ENCODE measurements at regions not wholly inside any gene's neighbourhood (a gene's known extent, or its start where the extent isn't known, plus 50 kb on each side); places are given as distances from the start of the nearest gene placed in this dataset.

DNA sequence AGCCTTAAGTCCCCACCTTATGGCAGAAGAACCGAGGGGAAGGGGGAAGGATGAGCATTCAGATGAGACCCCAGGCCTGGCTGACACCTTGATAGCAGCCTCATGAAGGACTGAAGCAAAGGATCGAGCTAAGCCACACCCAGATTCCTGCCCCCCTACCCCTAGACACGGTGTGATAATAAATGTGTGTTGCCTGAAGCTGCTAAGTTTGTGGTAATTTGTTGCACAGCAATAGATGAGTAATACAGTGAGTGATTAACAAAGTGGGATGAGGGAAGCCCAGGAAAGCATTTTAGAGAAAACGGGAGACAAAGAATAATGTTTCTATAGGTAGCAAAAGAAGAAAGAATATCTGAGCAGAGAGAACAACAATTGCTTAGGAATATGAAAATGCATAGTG, 404.2 kb downstream of the MID1IP1 start:
- no peak overlapping the region for H3K27ac ChIP-seq (ENCODE audit: control insufficient read depth, insufficient read depth, low read length)

GRCh38 chrX:39206399-39207145, 405.3 kb downstream of the MID1IP1 start:
- H3K9me1 ChIP-seq (ENCODE audit: control insufficient read depth, extremely low read depth, insufficient read depth, low read length) = no peaks in the 10 kb centered on the region

More for the DNA sequence above, 404.2 kb downstream of the MID1IP1 start:
- dilution Hi-C loops (cut with MboI; ENCODE audit: extremely low pct_ligation_motif_present, low sequenced_read_pairs) = no loop called here
- Histone ChIP-seq H3K4me1 (ENCODE audit: control insufficient read depth, extremely low read depth, insufficient read depth, low read length) (peaks cover 15% of the 10 kb centered on the region), H3K9me3 (ENCODE audit: control insufficient read depth, low read depth, low read length) (no peaks in the 10 kb centered on the region), H4K20me1 (ENCODE audit: control insufficient read depth, extremely low read depth, insufficient read depth, low read length) (no peaks in the 10 kb centered on the region), H3K27me3 (ENCODE audit: control insufficient read depth, extremely low read depth, insufficient read depth, low read length) (no peaks in the 10 kb centered on the region), H3K36me3 (ENCODE audit: control insufficient read depth in 2 of 2, extremely low read depth in 1 of 2, insufficient read depth in 2 of 2, low read length in 2 of 2) (no peaks in the 10 kb centered on the region), H3K9ac (ENCODE audit: control insufficient read depth, extremely low read depth, insufficient read depth, low read length) (no peak overlapping the region), H3K9me1 (ENCODE audit: control insufficient read depth, extremely low read depth, insufficient read depth, low read length) (no peaks in the 10 kb centered on the region), H3K79me2 (ENCODE audit: control insufficient read depth, insufficient read depth, low read length) (no peaks in the 10 kb centered on the region), H3K4me2 (ENCODE audit: control insufficient read depth, extremely low read depth, insufficient read depth, low read depth, low read length) (peak overlapping the region; percentile 13), H2AFZ (ENCODE audit: control insufficient read depth, low read length) (no peak overlapping the region), H3K4me3 (ENCODE audit: control insufficient read depth in 2 of 3, extremely low read depth in 1 of 3, insufficient read depth in 2 of 3, low read depth in 1 of 3, low read length in 3 of 3) (no peak overlapping the region)
- no peak for DNase-seq (ENCODE audit: low read depth, low spot score)
- TF ChIP-seq CTCF (optimal IDR thresholded peaks at IDR 0.05 in 1 of 3, IDR thresholded peaks at IDR 0.05 in 1 of 3, conservative IDR thresholded peaks at IDR 0.05 in 1 of 3; ENCODE audit: extremely low read depth in 1 of 3, insufficient read depth in 2 of 3, low read length in 3 of 3) = no peak
- FAIRE-seq = no peak

More at GRCh38 chrX:39206399-39207145, 405.3 kb downstream of the MID1IP1 start:
- Histone ChIP-seq H3K79me2 (ENCODE audit: control insufficient read depth, insufficient read depth, low read length) (no peaks in the 10 kb centered on the region), H3K36me3 (ENCODE audit: control insufficient read depth in 2 of 2, extremely low read depth in 1 of 2, insufficient read depth in 2 of 2, low read length in 2 of 2) (no peaks in the 10 kb centered on the region), H3K4me1 (ENCODE audit: control insufficient read depth, extremely low read depth, insufficient read depth, low read length) (peaks cover 15% of the 10 kb centered on the region), H3K4me3 (ENCODE audit: control insufficient read depth in 2 of 3, extremely low read depth in 1 of 3, insufficient read depth in 2 of 3, low read depth in 1 of 3, low read length in 3 of 3) (no peak overlapping the region), H3K9me3 (ENCODE audit: control insufficient read depth, low read depth, low read length) (no peaks in the 10 kb centered on the region), H3K27me3 (ENCODE audit: control insufficient read depth, extremely low read depth, insufficient read depth, low read length) (no peaks in the 10 kb centered on the region), H4K20me1 (ENCODE audit: control insufficient read depth, extremely low read depth, insufficient read depth, low read length) (no peaks in the 10 kb centered on the region), H3K4me2 (ENCODE audit: control insufficient read depth, extremely low read depth, insufficient read depth, low read depth, low read length) (no peak overlapping the region), H2AFZ (ENCODE audit: control insufficient read depth, low read length) (no peak overlapping the region), H3K27ac (ENCODE audit: control insufficient read depth, insufficient read depth, low read length) (no peak overlapping the region), H3K9ac (ENCODE audit: control insufficient read depth, extremely low read depth, insufficient read depth, low read length) (no peak overlapping the region)
- TF ChIP-seq EZH2 (IDR thresholded peaks at IDR 0.05; ENCODE audit: low read length) (no peak), CTCF (optimal IDR thresholded peaks at IDR 0.05 in 1 of 3, IDR thresholded peaks at IDR 0.05 in 1 of 3, conservative IDR thresholded peaks at IDR 0.05 in 1 of 3; ENCODE audit: extremely low read depth in 1 of 3, insufficient read depth in 2 of 3, low read length in 3 of 3) (no peak)
- DNase-seq (ENCODE audit: low read depth, low spot score) (no peak), FAIRE-seq (no peak)
- dilution Hi-C loops (cut with MboI; ENCODE audit: extremely low pct_ligation_motif_present, low sequenced_read_pairs) = no loop called here

Measured in keratinocyte (primary cell).